ENCODE measurements at regions not wholly inside any gene's neighbourhood (a gene's known extent, or its start where the extent isn't known, plus 50 kb on each side); places are given as distances from the start of the nearest gene placed in this dataset.

DNA sequence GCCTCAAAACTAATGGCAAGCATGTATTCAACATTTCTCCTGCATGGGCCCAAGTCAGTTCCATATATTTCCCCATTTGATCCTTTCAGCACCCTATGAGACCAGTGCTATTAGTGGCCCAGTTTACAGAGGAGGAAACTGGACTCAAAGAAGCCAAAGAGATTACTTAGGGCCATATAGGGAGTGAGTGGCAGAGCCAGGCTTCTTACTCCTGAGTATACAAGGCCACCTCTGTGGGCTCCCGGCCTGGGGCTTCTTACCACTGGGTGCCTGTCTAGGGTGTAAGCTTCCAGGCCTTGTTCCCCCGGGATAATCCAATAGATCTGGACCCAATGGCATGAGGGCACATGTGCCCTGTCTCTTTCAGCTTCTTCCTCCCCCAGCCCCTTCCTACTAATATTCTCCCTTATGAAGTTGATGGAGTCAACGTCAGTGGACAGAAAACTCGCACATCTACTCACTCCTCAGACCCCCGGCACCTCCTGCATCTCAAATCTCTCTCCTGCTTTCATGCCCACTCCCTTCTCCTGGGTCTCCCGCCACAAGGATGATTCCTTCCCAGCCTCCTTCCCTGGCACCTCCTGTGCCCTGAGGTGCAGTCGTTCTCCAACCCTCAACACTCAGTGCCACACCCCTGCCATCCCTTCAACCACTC, 222.6 kb downstream of the ANAPC1 start:
- CTCF ChIA-PET: no interaction called here

DNA sequence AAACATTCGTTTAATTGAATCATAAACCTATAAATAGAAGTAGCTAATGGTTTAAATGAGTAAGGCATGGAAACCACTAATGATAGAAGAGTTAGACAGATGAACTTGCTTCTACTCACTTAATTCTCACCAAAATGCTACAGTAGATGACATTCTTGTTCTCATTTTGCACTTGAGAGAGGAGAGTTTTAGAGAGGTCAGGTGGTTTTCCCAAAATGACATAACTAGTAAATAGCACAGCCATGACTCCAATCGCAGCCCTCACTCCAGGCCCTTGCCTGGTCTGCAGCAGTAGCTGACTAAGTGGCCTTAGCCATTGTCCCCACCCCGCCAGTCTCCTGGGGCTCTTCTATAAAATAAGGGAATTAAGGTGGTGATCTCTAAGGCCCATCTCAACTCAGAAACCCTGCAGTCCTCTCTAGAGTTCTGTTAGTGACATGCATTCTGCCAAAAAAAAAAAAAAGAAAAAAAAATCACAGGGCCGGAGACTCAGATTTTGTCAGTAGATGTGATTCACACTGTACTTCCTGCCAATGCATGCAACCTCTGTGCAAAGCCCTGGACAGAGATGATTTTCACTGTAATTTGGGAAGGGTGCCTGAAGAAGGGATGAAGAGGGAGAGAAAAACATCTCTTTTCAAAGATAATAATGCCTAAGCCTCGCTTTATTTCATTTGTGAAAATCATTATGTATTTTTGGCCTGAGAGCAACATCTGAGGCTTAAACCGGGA, 221.8 kb downstream of the ANAPC1 start:
- TF ChIP-seq, protein P1, sequence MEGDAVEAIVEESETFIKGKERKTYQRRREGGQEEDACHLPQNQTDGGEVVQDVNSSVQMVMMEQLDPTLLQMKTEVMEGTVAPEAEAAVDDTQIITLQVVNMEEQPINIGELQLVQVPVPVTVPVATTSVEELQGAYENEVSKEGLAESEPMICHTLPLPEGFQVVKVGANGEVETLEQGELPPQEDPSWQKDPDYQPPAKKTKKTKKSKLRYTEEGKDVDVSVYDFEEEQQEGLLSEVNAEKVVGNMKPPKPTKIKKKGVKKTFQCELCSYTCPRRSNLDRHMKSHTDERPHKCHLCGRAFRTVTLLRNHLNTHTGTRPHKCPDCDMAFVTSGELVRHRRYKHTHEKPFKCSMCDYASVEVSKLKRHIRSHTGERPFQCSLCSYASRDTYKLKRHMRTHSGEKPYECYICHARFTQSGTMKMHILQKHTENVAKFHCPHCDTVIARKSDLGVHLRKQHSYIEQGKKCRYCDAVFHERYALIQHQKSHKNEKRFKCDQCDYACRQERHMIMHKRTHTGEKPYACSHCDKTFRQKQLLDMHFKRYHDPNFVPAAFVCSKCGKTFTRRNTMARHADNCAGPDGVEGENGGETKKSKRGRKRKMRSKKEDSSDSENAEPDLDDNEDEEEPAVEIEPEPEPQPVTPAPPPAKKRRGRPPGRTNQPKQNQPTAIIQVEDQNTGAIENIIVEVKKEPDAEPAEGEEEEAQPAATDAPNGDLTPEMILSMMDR (IDR thresholded peaks at IDR 0.05): no peak
- no peak for TF ChIP-seq EZH2 (IDR thresholded peaks at IDR 0.05; ENCODE audit: borderline replicate concordance, insufficient read depth, low read depth, low read length, poor library complexity, severe bottlenecking)
- Histone ChIP-seq H3K36me3 (replicated peaks in 1 of 2; ENCODE audit: control extremely low read depth in 1 of 2, control insufficient read depth in 1 of 2, extremely low read depth in 1 of 2, insufficient read depth in 2 of 2, low read length in 1 of 2) (no peaks in the 10 kb centered on the region), H3K79me2 (ENCODE audit: control insufficient read depth, insufficient read depth, low read length) (no peaks in the 10 kb centered on the region), H3K9me3 (ENCODE audit: control extremely low read depth in 1 of 3, control insufficient read depth in 2 of 3, insufficient read depth in 1 of 3, low read length in 2 of 3) (no peaks in the 10 kb centered on the region), H3K9ac (ENCODE audit: low read length) (no peak overlapping the region), H3K4me2 (replicated peaks; ENCODE audit: low read depth, low read length, poor library complexity, severe bottlenecking) (no peak overlapping the region), H3K4me1 (ENCODE audit: control insufficient read depth in 2 of 2, insufficient read depth in 2 of 2, low read length in 2 of 2) (no peaks in the 10 kb centered on the region), H3K4me3 (ENCODE audit: control extremely low read depth in 1 of 5, extremely low read depth in 1 of 5, insufficient read depth in 1 of 5, low read depth in 2 of 5, low read length in 4 of 5) (no peak overlapping the region), H3K27ac (ENCODE audit: low read length in 2 of 2) (no peak overlapping the region), H3K27me3 (replicated peaks in 1 of 4; ENCODE audit: control extremely low read depth in 1 of 4, control insufficient read depth in 3 of 4, insufficient read depth in 4 of 4, low read length in 3 of 4) (no peaks in the 10 kb centered on the region), H4K20me1 (ENCODE audit: control insufficient read depth, insufficient read depth, low read length, poor library complexity, severe bottlenecking) (no peaks in the 10 kb centered on the region), H2AFZ (ENCODE audit: insufficient read depth, low read depth, low read length, poor library complexity, severe bottlenecking) (no peak overlapping the region)
- Mint-ChIP-seq H3K4me3 (no peak overlapping the region), H3K9me3 (ENCODE audit: insufficient read depth) (no peaks in the 10 kb centered on the region), H3K4me1 (peaks cover 9% of the 10 kb centered on the region), H3K27ac (no peak overlapping the region), H3K27me3 (no peaks in the 10 kb centered on the region)
- DNase-seq (no peak), ATAC-seq (ENCODE audit: low read depth) (no peak)
- intact Hi-C loops (cut with micrococcal nuclease): no loop called here
- no CpG with 5 or more reads among the region's 6 CpGs for WGBS (ENCODE audit: insufficient coverage)
- CTCF ChIA-PET: no interaction called here
- POLR2A ChIA-PET: no interaction called here

More for the DNA sequence above, 222.6 kb downstream of the ANAPC1 start:
- 100% methylated on average over 7 of the region's 7 CpGs for WGBS (ENCODE audit: insufficient coverage)
- no peak for DNase-seq
- Mint-ChIP-seq H3K4me3 (no peak overlapping the region), H3K9me3 (ENCODE audit: insufficient read depth) (no peaks in the 10 kb centered on the region), H3K27me3 (no peaks in the 10 kb centered on the region), H3K27ac (no peak overlapping the region), H3K4me1 (peaks cover 9% of the 10 kb centered on the region)
- Histone ChIP-seq H3K9me3 (ENCODE audit: control extremely low read depth in 1 of 3, control insufficient read depth in 2 of 3, insufficient read depth in 1 of 3, low read length in 2 of 3) (no peaks in the 10 kb centered on the region), H4K20me1 (ENCODE audit: control insufficient read depth, insufficient read depth, low read length, poor library complexity, severe bottlenecking) (no peaks in the 10 kb centered on the region), H3K36me3 (replicated peaks in 1 of 2; ENCODE audit: control extremely low read depth in 1 of 2, control insufficient read depth in 1 of 2, extremely low read depth in 1 of 2, insufficient read depth in 2 of 2, low read length in 1 of 2) (no peaks in the 10 kb centered on the region), H3K4me3 (ENCODE audit: control extremely low read depth in 1 of 5, extremely low read depth in 1 of 5, insufficient read depth in 1 of 5, low read depth in 2 of 5, low read length in 4 of 5) (no peak overlapping the region), H2AFZ (ENCODE audit: insufficient read depth, low read depth, low read length, poor library complexity, severe bottlenecking) (no peak overlapping the region), H3K9ac (ENCODE audit: low read length) (no peak overlapping the region), H3K27me3 (replicated peaks in 1 of 4; ENCODE audit: control extremely low read depth in 1 of 4, control insufficient read depth in 3 of 4, insufficient read depth in 4 of 4, low read length in 3 of 4) (no peaks in the 10 kb centered on the region), H3K4me2 (replicated peaks; ENCODE audit: low read depth, low read length, poor library complexity, severe bottlenecking) (no peak overlapping the region), H3K79me2 (ENCODE audit: control insufficient read depth, insufficient read depth, low read length) (no peaks in the 10 kb centered on the region), H3K4me1 (ENCODE audit: control insufficient read depth in 2 of 2, insufficient read depth in 2 of 2, low read length in 2 of 2) (no peaks in the 10 kb centered on the region), H3K27ac (ENCODE audit: low read length in 2 of 2) (no peak overlapping the region)
- TF ChIP-seq, protein P1 (IDR thresholded peaks at IDR 0.05): no peak
- no peak for TF ChIP-seq EZH2 (IDR thresholded peaks at IDR 0.05; ENCODE audit: borderline replicate concordance, insufficient read depth, low read depth, low read length, poor library complexity, severe bottlenecking)
- no peak for ATAC-seq (ENCODE audit: low read depth)
- intact Hi-C loops (cut with micrococcal nuclease): no loop called here
- POLR2A ChIA-PET: no interaction called here
